ENCODE measurements at regions not wholly inside any gene's neighbourhood (a gene's known extent, or its start where the extent isn't known, plus 50 kb on each side); places are given as distances from the start of the nearest gene placed in this dataset.

- H3K27me3 Mint-ChIP-seq: no peaks in the 10 kb centered on the region
- ChIA-PET POLR2A (no interaction called here), CTCF (no interaction called here)
- no peak for DNase-seq
- Histone ChIP-seq H3K9me3 (ENCODE audit: low read length) (no peaks in the 10 kb centered on the region), H3K4me3 (ENCODE audit: low read length) (no peak overlapping the region), H3K27ac (ENCODE audit: low read depth, low read length) (no peak overlapping the region), H3K27me3 (ENCODE audit: insufficient read depth, low read length, poor library complexity, severe bottlenecking) (no peaks in the 10 kb centered on the region), H3K4me1 (ENCODE audit: insufficient read depth, low read length) (no peaks in the 10 kb centered on the region), H3K36me3 (ENCODE audit: insufficient read depth, low read length) (no peaks in the 10 kb centered on the region)
- peaks cover 0 to 5% (median 0%) of the 10 kb centered on the region in 3 donors for H3K4me1 Mint-ChIP-seq
- H3K36me3 Mint-ChIP-seq: peaks cover 2 to 11% (median 7%) of the 10 kb centered on the region in 3 donors
- peak overlapping the region in 1 of 8 donors; percentile 35 for H3K27ac Mint-ChIP-seq
- no peak overlapping the region for H3K4me3 Mint-ChIP-seq
- peaks cover 0 to 5% (median 2%) of the 10 kb centered on the region in 5 donors for H3K9me3 Mint-ChIP-seq
Measured at GRCh38 chr6:166877906-166878305, 78.4 kb downstream of the RNASET2 start.

- Histone ChIP-seq H3K4me3 (ENCODE audit: low read length) (no peak overlapping the region), H3K27me3 (ENCODE audit: insufficient read depth, low read length, poor library complexity, severe bottlenecking) (no peaks in the 10 kb centered on the region), H3K36me3 (ENCODE audit: insufficient read depth, low read length) (no peaks in the 10 kb centered on the region), H3K9me3 (ENCODE audit: low read length) (no peaks in the 10 kb centered on the region), H3K4me1 (ENCODE audit: insufficient read depth, low read length) (no peaks in the 10 kb centered on the region), H3K27ac (ENCODE audit: low read depth, low read length) (no peak overlapping the region)
- H3K27ac Mint-ChIP-seq: no peak overlapping the region
- ChIA-PET POLR2A (no interaction called here), CTCF (no interaction called here)
- H3K4me1 Mint-ChIP-seq: peaks cover 0 to 5% (median 0%) of the 10 kb centered on the region in 3 donors
- no peak overlapping the region for H3K4me3 Mint-ChIP-seq
- no peak for DNase-seq
- H3K36me3 Mint-ChIP-seq: peaks cover 0 to 9% (median 7%) of the 10 kb centered on the region in 3 donors
- peaks cover 0 to 5% (median 0%) of the 10 kb centered on the region in 5 donors for H3K9me3 Mint-ChIP-seq
- H3K27me3 Mint-ChIP-seq: no peaks in the 10 kb centered on the region
Measured at GRCh38 chr6:166877349-166877748, 79.0 kb downstream of the RNASET2 start.

DNA sequence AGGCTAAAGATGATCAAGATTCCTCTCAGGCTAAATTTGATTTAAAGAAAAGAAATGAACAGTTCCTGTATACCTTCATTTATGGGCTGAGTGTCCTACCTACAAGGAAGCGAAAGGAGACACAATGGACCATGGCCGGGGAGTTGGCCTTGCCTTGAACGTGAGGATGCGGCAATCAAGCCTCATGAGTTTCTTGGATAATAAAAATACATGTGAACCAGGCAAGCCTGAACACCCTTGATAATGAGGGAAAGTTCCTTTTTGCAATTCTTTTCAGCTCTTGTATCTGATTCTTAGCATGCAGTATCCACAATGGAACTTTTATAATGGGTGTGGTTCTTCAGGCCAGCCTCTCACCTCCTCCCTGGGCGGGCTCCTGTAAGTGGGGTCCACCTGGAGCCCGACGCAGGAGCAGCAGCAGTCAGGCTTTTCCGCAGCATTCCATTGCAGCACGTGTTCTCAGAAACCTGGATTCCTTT lies 83.8 kb downstream of the RNASET2 start:
- POLR2A ChIA-PET: no interaction called here
- no peak overlapping the region for H3K4me3 ChIP-seq (ENCODE audit: low read length)
- CTCF ChIA-PET: interaction anchor here (1.0 kb wide), 1 partner anchor 9 kb away, joined by 3 read pairs; no protein-coding TSS in a partner anchor
- no peak for DNase-seq
- Mint-ChIP-seq H3K27me3 (no peaks in the 10 kb centered on the region), H3K4me3 (no peak overlapping the region), H3K9me3 (no peaks in the 10 kb centered on the region), H3K27ac (peak overlapping the region in 1 of 8 donors; percentile 30), H3K4me1 (no peaks in the 10 kb centered on the region), H3K36me3 (peaks cover 0 to 5% (median 4%) of the 10 kb centered on the region in 3 donors)
- no peaks in the 10 kb centered on the region for H3K36me3 ChIP-seq (ENCODE audit: insufficient read depth, low read length)
- H3K4me1 ChIP-seq (ENCODE audit: insufficient read depth, low read length): no peaks in the 10 kb centered on the region
- H3K27ac ChIP-seq (ENCODE audit: low read depth, low read length): no peak overlapping the region
- H3K9me3 ChIP-seq (ENCODE audit: low read length): no peaks in the 10 kb centered on the region
- H3K27me3 ChIP-seq (ENCODE audit: insufficient read depth, low read length, poor library complexity, severe bottlenecking): no peaks in the 10 kb centered on the region

DNA sequence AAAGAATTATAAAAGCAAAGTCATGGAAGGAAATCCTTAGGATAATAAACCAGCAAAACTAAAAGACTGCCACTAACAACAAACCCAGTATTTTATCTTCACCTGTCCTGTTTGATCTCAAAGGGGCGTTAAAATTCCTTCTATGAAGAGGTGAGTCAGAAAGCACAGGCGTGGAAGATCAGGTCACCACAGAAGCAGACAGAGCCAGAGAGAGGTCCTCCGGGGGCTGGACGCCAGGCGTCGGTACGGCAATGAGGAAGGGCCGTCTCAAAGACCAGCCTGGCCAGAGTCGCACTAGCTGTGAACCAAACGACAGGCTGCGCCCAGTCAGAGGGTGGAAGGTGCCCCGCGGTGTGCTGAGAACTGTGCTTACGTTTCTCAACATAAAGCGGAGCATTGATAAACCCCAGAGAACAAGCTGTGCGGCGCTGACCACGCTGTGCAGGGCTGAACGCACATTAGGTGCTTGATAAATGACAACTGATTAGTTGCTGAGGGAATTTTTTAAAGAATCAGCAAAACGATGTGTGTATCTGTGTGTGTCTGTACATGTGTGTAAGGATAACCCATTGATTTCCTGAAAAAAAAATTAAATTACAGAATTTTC lies 85.6 kb downstream of the RNASET2 start:
- Histone ChIP-seq H3K4me3 (ENCODE audit: low read length) (no peak overlapping the region), H3K27ac (ENCODE audit: low read depth, low read length) (no peak overlapping the region), H3K4me1 (ENCODE audit: insufficient read depth, low read length) (no peaks in the 10 kb centered on the region), H3K9me3 (ENCODE audit: low read length) (no peaks in the 10 kb centered on the region), H3K36me3 (ENCODE audit: insufficient read depth, low read length) (no peaks in the 10 kb centered on the region), H3K27me3 (ENCODE audit: insufficient read depth, low read length, poor library complexity, severe bottlenecking) (no peaks in the 10 kb centered on the region)
- Mint-ChIP-seq H3K36me3 (peaks cover 0 to 5% (median under 1%) of the 10 kb centered on the region in 3 donors), H3K27ac (no peak overlapping the region), H3K9me3 (no peaks in the 10 kb centered on the region), H3K27me3 (no peaks in the 10 kb centered on the region), H3K4me1 (no peaks in the 10 kb centered on the region), H3K4me3 (no peak overlapping the region)
- no peak for DNase-seq
- ChIA-PET CTCF (no interaction called here), POLR2A (no interaction called here)

- Histone ChIP-seq H3K36me3 (ENCODE audit: insufficient read depth, low read length) (no peaks in the 10 kb centered on the region), H3K4me1 (ENCODE audit: insufficient read depth, low read length) (no peaks in the 10 kb centered on the region), H3K27me3 (ENCODE audit: insufficient read depth, low read length, poor library complexity, severe bottlenecking) (peaks cover 5% of the 10 kb centered on the region), H3K9me3 (ENCODE audit: low read length) (no peaks in the 10 kb centered on the region), H3K27ac (ENCODE audit: low read depth, low read length) (no peak overlapping the region), H3K4me3 (ENCODE audit: low read length) (no peak overlapping the region)
- no peak overlapping the region for H3K27ac Mint-ChIP-seq
- H3K4me1 Mint-ChIP-seq: peaks cover under 1 to 1% (median 1%) of the 10 kb centered on the region in 3 donors
- POLR2A ChIA-PET: no interaction called here
- H3K27me3 Mint-ChIP-seq: peaks cover 0 to 4% of the 10 kb centered on the region in 2 donors
- H3K9me3 Mint-ChIP-seq: no peaks in the 10 kb centered on the region
- no peak for DNase-seq
- CTCF ChIA-PET: interaction anchor here (1.2 kb wide), 1 partner anchor 80 kb away, joined by 3 read pairs; no protein-coding TSS in a partner anchor
- no peak overlapping the region for H3K4me3 Mint-ChIP-seq
- no peaks in the 10 kb centered on the region for H3K36me3 Mint-ChIP-seq
Measured at GRCh38 chr6:166866839-166867637, 89.3 kb downstream of the RNASET2 start.

- Mint-ChIP-seq H3K27me3 (peaks cover 0 to 22% of the 10 kb centered on the region in 2 donors), H3K4me3 (peak overlapping the region in 2 of 7 donors; percentile 19 to 31), H3K36me3 (no peaks in the 10 kb centered on the region), H3K9me3 (no peaks in the 10 kb centered on the region), H3K4me1 (peaks cover 4 to 10% (median 6%) of the 10 kb centered on the region in 3 donors), H3K27ac (no peak overlapping the region)
- H3K9me3 ChIP-seq (ENCODE audit: low read length): no peaks in the 10 kb centered on the region
- no peak overlapping the region for H3K4me3 ChIP-seq (ENCODE audit: low read length)
- no peak for DNase-seq
- POLR2A ChIA-PET: no interaction called here
- CTCF ChIA-PET: no interaction called here
- no peak overlapping the region for H3K27ac ChIP-seq (ENCODE audit: low read depth, low read length)
- H3K27me3 ChIP-seq (ENCODE audit: insufficient read depth, low read length, poor library complexity, severe bottlenecking): peaks cover 10% of the 10 kb centered on the region
- H3K4me1 ChIP-seq (ENCODE audit: insufficient read depth, low read length): peaks cover 4% of the 10 kb centered on the region
- H3K36me3 ChIP-seq (ENCODE audit: insufficient read depth, low read length): no peaks in the 10 kb centered on the region
Measured at GRCh38 chr6:166864333-166864732, 92.0 kb downstream of the RNASET2 start.

DNA sequence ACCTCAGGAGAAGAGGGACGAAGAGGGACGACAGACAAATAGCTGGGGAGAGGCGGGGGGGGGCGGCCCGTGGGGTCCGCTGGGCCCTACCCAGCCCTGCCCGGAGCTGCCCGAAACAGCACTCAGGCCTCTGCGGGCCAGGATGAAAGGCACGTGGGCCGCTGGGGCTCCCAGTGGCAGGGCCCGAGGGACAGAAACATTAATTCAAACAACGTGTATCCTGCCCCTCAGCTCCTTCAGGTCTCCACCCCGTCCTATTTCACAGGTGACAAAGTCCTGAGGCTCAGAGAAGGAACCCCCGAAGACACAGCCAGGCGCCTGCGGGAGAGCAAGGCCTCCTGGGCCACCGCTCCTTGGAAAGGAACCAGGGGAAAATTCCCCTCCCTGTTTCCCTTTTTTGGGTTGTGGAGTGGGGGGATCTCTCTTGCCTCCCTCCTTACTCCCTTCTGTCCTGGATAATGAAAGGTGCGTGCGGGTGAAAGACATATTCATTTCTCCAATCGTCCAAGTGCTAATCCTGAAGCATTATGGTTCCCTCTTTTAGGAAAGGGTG lies 93.3 kb downstream of the RNASET2 start:
- H3K4me3 ChIP-seq (ENCODE audit: low read length): peak overlapping the region; percentile 59
- H3K4me3 Mint-ChIP-seq: peak overlapping the region; percentile 46 to 89 (median 85)
- no peak for DNase-seq
- no peaks in the 10 kb centered on the region for H3K36me3 Mint-ChIP-seq
- H3K27ac Mint-ChIP-seq: no peak overlapping the region
- POLR2A ChIA-PET: no interaction called here
- CTCF ChIA-PET: interaction anchor here (1.1 kb wide), 1 partner anchor 10 kb away, joined by 3 read pairs; no protein-coding TSS in a partner anchor
- no peak overlapping the region for H3K27ac ChIP-seq (ENCODE audit: low read depth, low read length)
- H3K27me3 ChIP-seq (ENCODE audit: insufficient read depth, low read length, poor library complexity, severe bottlenecking): peaks cover 10% of the 10 kb centered on the region
- no peaks in the 10 kb centered on the region for H3K36me3 ChIP-seq (ENCODE audit: insufficient read depth, low read length)
- H3K4me1 ChIP-seq (ENCODE audit: insufficient read depth, low read length): peaks cover 4% of the 10 kb centered on the region
- H3K9me3 ChIP-seq (ENCODE audit: low read length): no peaks in the 10 kb centered on the region
- H3K4me1 Mint-ChIP-seq: peaks cover 4 to 10% (median 6%) of the 10 kb centered on the region in 3 donors
- no peaks in the 10 kb centered on the region for H3K9me3 Mint-ChIP-seq
- H3K27me3 Mint-ChIP-seq: peaks cover 0 to 23% of the 10 kb centered on the region in 2 donors

All from CD8-positive, alpha-beta memory T cell (primary cell).